ENCODE measurements at regions not wholly inside any gene's neighbourhood (a gene's known extent, or its start where the extent isn't known, plus 50 kb on each side); places are given as distances from the start of the nearest gene placed in this dataset.

DNA sequence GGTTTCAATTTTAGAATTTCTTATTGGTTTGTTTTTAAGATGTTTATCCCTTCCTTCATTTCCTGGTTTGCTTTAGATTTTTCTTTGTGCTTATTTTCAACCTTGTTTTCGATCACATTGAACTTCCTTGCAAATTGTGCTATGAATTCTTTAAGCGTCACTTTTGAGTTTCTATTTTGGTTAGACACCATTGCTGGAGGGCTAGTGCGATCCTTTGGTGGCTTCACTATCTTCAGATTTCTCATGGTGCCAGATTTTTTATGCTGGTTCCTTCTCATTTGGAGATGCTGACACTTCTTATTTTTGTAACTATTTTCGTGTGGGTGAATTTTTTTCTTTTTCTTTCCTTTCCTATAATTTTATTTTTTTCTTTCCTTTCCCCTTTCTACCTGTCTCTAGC, 227.2 kb upstream of the HDX start:
- H3K36me3 ChIP-seq (ENCODE audit: control insufficient read depth in 2 of 2, extremely low read depth in 1 of 2, insufficient read depth in 2 of 2, low read length in 2 of 2): no peaks in the 10 kb centered on the region
- H4K20me1 ChIP-seq (replicated peaks; ENCODE audit: control insufficient read depth, extremely low read depth, insufficient read depth, low read length): no peaks in the 10 kb centered on the region
- no TSS peak for BruUV-seq (replicated peaks)
- H3K4me3 ChIP-seq (replicated peaks in 1 of 3; ENCODE audit: insufficient read depth in 1 of 3, low read depth in 1 of 3, low read length in 3 of 3): no peak overlapping the region
- no peaks in the 10 kb centered on the region for H3K79me2 ChIP-seq (ENCODE audit: control insufficient read depth, insufficient read depth, low read length)
- no peak overlapping the region for H3K27ac ChIP-seq (ENCODE audit: insufficient read depth, low read depth, low read length)
- H3K9me3 ChIP-seq (replicated peaks; ENCODE audit: control insufficient read depth, insufficient read depth, low read length): no peaks in the 10 kb centered on the region
- TF ChIP-seq POLR2A (IDR thresholded peaks at IDR 0.05; ENCODE audit: low read depth, low read length) (no peak), GATA2 (IDR thresholded peaks at IDR 0.05; ENCODE audit: insufficient read depth, insufficient read length, low read depth, low read length) (no peak), EZH2 (IDR thresholded peaks at IDR 0.05; ENCODE audit: borderline replicate concordance, low read depth, low read length, severe bottlenecking) (no peak)
- TF ChIP-seq, protein P1, sequence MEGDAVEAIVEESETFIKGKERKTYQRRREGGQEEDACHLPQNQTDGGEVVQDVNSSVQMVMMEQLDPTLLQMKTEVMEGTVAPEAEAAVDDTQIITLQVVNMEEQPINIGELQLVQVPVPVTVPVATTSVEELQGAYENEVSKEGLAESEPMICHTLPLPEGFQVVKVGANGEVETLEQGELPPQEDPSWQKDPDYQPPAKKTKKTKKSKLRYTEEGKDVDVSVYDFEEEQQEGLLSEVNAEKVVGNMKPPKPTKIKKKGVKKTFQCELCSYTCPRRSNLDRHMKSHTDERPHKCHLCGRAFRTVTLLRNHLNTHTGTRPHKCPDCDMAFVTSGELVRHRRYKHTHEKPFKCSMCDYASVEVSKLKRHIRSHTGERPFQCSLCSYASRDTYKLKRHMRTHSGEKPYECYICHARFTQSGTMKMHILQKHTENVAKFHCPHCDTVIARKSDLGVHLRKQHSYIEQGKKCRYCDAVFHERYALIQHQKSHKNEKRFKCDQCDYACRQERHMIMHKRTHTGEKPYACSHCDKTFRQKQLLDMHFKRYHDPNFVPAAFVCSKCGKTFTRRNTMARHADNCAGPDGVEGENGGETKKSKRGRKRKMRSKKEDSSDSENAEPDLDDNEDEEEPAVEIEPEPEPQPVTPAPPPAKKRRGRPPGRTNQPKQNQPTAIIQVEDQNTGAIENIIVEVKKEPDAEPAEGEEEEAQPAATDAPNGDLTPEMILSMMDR (IDR thresholded peaks at IDR 0.05; ENCODE audit: extremely low read depth in 1 of 2, insufficient read depth in 1 of 2, low read depth in 1 of 2, low read length in 2 of 2): no peak
- TF ChIP-seq, protein P2, sequence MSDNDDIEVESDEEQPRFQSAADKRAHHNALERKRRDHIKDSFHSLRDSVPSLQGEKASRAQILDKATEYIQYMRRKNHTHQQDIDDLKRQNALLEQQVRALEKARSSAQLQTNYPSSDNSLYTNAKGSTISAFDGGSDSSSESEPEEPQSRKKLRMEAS (IDR thresholded peaks at IDR 0.05; ENCODE audit: insufficient read depth, insufficient read length): no peak
- FAIRE-seq: no peak
- dilution Hi-C loops (cut with MboI; ENCODE audit: extremely low pct_ligation_motif_present, low sequenced_read_pairs) (no loop called here), intact Hi-C loops (cut with micrococcal nuclease) (loop anchor here (5.0 kb wide), 1 partner anchor 178 kb away; no protein-coding TSS in a partner anchor)
- no peaks in the 10 kb centered on the region for H3K27me3 ChIP-seq (ENCODE audit: control insufficient read depth in 2 of 2, insufficient read depth in 2 of 2, low read length in 2 of 2)
- ChIA-PET POLR2A (no interaction called here), CTCF (interaction anchor here (2.7 kb wide), 1 partner anchor 323 kb away, joined by 27 read pairs; no protein-coding TSS in a partner anchor)
- no peaks in the 10 kb centered on the region for H3K9me1 ChIP-seq (replicated peaks; ENCODE audit: control insufficient read depth, extremely low read depth, insufficient read depth, low read length)
- DNase-seq (ENCODE audit: low read depth, low spot score): no peak
- no peak overlapping the region for H3K4me2 ChIP-seq (ENCODE audit: insufficient read depth, low read length)
- H2AFZ ChIP-seq (ENCODE audit: low read depth, low read length): no peak overlapping the region
- no peaks in the 10 kb centered on the region for H3K4me1 ChIP-seq (ENCODE audit: control insufficient read depth, extremely low read depth, insufficient read depth, low read length)
- no peak overlapping the region for H3K9ac ChIP-seq (replicated peaks; ENCODE audit: extremely low read depth, insufficient read depth, low read length)

DNA sequence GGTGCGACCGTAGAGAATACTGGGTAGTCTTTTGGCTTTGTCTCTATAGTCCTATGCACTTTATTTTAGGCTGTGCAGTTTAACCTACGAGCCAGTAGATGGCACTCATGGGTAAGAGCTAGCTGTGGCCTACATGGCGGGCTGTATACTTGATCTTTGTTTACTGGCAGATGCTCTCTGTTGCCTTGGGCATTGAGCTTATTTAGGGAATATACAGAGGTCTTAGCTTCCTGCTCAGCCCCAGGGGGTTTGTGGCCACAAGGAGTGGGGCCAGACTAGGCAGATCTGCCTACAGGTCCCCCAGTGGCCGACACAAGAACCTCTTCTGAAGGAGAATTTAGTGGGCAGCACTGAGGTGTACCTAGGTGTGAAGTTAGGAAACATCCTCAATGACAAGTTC, 227.6 kb upstream of the HDX start:
- Histone ChIP-seq H3K9me3 (replicated peaks; ENCODE audit: control insufficient read depth, insufficient read depth, low read length) (no peaks in the 10 kb centered on the region), H3K79me2 (ENCODE audit: control insufficient read depth, insufficient read depth, low read length) (no peaks in the 10 kb centered on the region), H3K9ac (replicated peaks; ENCODE audit: extremely low read depth, insufficient read depth, low read length) (no peak overlapping the region), H3K36me3 (ENCODE audit: control insufficient read depth in 2 of 2, extremely low read depth in 1 of 2, insufficient read depth in 2 of 2, low read length in 2 of 2) (no peaks in the 10 kb centered on the region), H2AFZ (ENCODE audit: low read depth, low read length) (no peak overlapping the region), H3K4me1 (ENCODE audit: control insufficient read depth, extremely low read depth, insufficient read depth, low read length) (no peaks in the 10 kb centered on the region), H3K9me1 (replicated peaks; ENCODE audit: control insufficient read depth, extremely low read depth, insufficient read depth, low read length) (no peaks in the 10 kb centered on the region), H3K27me3 (ENCODE audit: control insufficient read depth in 2 of 2, insufficient read depth in 2 of 2, low read length in 2 of 2) (no peaks in the 10 kb centered on the region), H3K4me2 (ENCODE audit: insufficient read depth, low read length) (no peak overlapping the region), H3K4me3 (replicated peaks in 1 of 3; ENCODE audit: insufficient read depth in 1 of 3, low read depth in 1 of 3, low read length in 3 of 3) (no peak overlapping the region), H4K20me1 (replicated peaks; ENCODE audit: control insufficient read depth, extremely low read depth, insufficient read depth, low read length) (no peaks in the 10 kb centered on the region), H3K27ac (ENCODE audit: insufficient read depth, low read depth, low read length) (no peak overlapping the region)
- DNase-seq (ENCODE audit: low read depth, low spot score) (peak; percentile 7), FAIRE-seq (peak; percentile 70)
- dilution Hi-C loops (cut with MboI; ENCODE audit: extremely low pct_ligation_motif_present, low sequenced_read_pairs): no loop called here
- TF ChIP-seq MYC (IDR thresholded peaks at IDR 0.05; ENCODE audit: low read depth, low read length): no peak
- TF ChIP-seq, protein P1 (IDR thresholded peaks at IDR 0.05; ENCODE audit: extremely low read depth in 1 of 2, insufficient read depth in 1 of 2, low read depth in 1 of 2, low read length in 2 of 2): peak; percentile 27 to 55
- intact Hi-C loops (cut with micrococcal nuclease): loop anchor here (5.0 kb wide), 1 partner anchor 177 kb away; no protein-coding TSS in a partner anchor
- POLR2A ChIA-PET: no interaction called here
- CTCF ChIA-PET: interaction anchor here (0.6 to 2.7 kb wide), 4 partner anchors 323 to 390 kb away, joined by 3 to 27 read pairs (median 5); no protein-coding TSS in a partner anchor
- no TSS peak for BruUV-seq (replicated peaks)

Measured in endothelial cell of umbilical vein (primary cell).